Ovary (tissue), 3 donors: ENCODE measurements at regions not wholly inside any gene's neighbourhood (a gene's known extent, or its start where the extent isn't known, plus 50 kb on each side); places are given as distances from the start of the nearest gene placed in this dataset.

Experiments
- POLR2A ChIP-seq: fragments of 450-650 bp; IDR thresholded peaks from one replicate; pipeline ENCODE4 v1.6.1; 2017; ENCODE audit warnings: antibody characterized with exemption, mild to moderate bottlenecking, moderate library complexity
- TF ChIP-seq, protein P1 (sequence below), 3 donors: fragments of 450-650 bp in 2 of 3; fragments of 200-600 bp in 1 of 3; IDR thresholded peaks; one replicate each; pipeline versions ENCODE4 v1.5.1 to v1.8.0; 2016 to 2022; ENCODE audit warnings: antibody characterized with exemption in 3 of 3, mild to moderate bottlenecking in 1 of 3
- donor health status: DM: no; HTN: no; CAD: no.

DNA sequence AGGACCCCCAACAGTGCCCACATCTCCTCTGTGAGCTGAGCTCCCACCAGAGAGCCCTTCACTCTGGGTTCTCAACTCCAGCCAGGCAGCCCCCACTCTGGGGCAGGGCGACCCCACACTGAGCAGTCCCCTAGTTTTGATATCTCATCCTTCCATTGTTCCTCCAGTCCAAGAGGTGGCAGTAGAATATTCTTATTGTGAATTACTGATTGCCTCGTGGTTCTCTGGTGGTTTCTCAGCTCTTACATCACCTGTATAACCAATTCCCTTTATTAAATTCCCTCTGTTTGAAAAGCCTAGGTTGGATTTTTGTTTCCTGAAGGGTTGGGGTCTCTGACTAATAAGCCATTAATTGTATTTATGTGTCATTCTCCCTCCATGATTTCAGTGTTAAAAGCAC is 407.5 kb downstream of the SETD4 start:
- TF ChIP-seq, protein P1, sequence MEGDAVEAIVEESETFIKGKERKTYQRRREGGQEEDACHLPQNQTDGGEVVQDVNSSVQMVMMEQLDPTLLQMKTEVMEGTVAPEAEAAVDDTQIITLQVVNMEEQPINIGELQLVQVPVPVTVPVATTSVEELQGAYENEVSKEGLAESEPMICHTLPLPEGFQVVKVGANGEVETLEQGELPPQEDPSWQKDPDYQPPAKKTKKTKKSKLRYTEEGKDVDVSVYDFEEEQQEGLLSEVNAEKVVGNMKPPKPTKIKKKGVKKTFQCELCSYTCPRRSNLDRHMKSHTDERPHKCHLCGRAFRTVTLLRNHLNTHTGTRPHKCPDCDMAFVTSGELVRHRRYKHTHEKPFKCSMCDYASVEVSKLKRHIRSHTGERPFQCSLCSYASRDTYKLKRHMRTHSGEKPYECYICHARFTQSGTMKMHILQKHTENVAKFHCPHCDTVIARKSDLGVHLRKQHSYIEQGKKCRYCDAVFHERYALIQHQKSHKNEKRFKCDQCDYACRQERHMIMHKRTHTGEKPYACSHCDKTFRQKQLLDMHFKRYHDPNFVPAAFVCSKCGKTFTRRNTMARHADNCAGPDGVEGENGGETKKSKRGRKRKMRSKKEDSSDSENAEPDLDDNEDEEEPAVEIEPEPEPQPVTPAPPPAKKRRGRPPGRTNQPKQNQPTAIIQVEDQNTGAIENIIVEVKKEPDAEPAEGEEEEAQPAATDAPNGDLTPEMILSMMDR (IDR thresholded peaks at IDR 0.05): no peak
- no peak for TF ChIP-seq POLR2A
